Fibroblast of lung (primary cell): ENCODE measurements at regions not wholly inside any gene's neighbourhood (a gene's known extent, or its start where the extent isn't known, plus 50 kb on each side); places are given as distances from the start of the nearest gene placed in this dataset.

ENCODE experiments used
- DNase-seq, 2 donors: peaks; one replicate each; pipeline versions ENCODE4 v3.0.0 to v3.0.0-alpha.2; 2010; ENCODE audit warnings: low read depth in 2 of 2
- H2AFZ ChIP-seq: 2 replicates; pipeline ENCODE4 v1.5.1; 2012; ENCODE audit warnings: low read length, control low read depth, inconsistent platforms
- H3K27ac ChIP-seq: 2 replicates; pipeline ENCODE4 v1.5.1; 2011; ENCODE audit warnings: low read length, control low read depth; ENCODE audit not compliant: insufficient read depth
- H3K27me3 ChIP-seq: 2 replicates; pipeline ENCODE4 v1.5.1; 2011; ENCODE audit warnings: mild to moderate bottlenecking, low read length; ENCODE audit not compliant: control insufficient read depth, insufficient read depth
- H3K36me3 ChIP-seq: 2 replicates; pipeline ENCODE4 v1.5.1; 2011; ENCODE audit warnings: low read length; ENCODE audit not compliant: control insufficient read depth, insufficient read depth
- H3K4me1 ChIP-seq: 2 replicates; pipeline ENCODE4 v1.5.1; 2011; ENCODE audit warnings: low read length; ENCODE audit not compliant: control insufficient read depth, insufficient read depth; ENCODE audit errors: extremely low read depth
- H3K4me2 ChIP-seq: 2 replicates; pipeline ENCODE4 v1.5.1; 2011; ENCODE audit warnings: low read length, control low read depth; ENCODE audit not compliant: insufficient read depth; ENCODE audit errors: extremely low read depth
- H3K4me3 ChIP-seq, 4 experiments: fragments of 200-600 bp in 1 of 4; sonication (generic) in 1 of 4; replicated peaks in 1 of 4; 2 replicates each; pipeline ENCODE4 v1.5.1; 2011 to 2016; ENCODE audit warnings: low read length in 4 of 4, low read depth in 3 of 4, mild to moderate bottlenecking in 3 of 4, control low read depth in 2 of 4, inconsistent platforms in 1 of 4, mixed read lengths in 1 of 4; ENCODE audit not compliant: insufficient read depth in 1 of 4; ENCODE audit errors: control extremely low read depth in 1 of 4
- H3K79me2 ChIP-seq: 2 replicates; pipeline ENCODE4 v1.5.1; 2012; ENCODE audit warnings: mild to moderate bottlenecking, low read length, inconsistent platforms; ENCODE audit not compliant: control insufficient read depth, insufficient read depth
- H3K9ac ChIP-seq: 2 replicates; pipeline ENCODE4 v1.5.1; 2011; ENCODE audit warnings: mild to moderate bottlenecking, low read length, control low read depth; ENCODE audit not compliant: insufficient read depth
- H3K9me3 ChIP-seq: 2 replicates; pipeline ENCODE4 v1.5.1; 2012; ENCODE audit warnings: low read depth, low read length; ENCODE audit not compliant: control insufficient read depth, insufficient read depth
- H4K20me1 ChIP-seq: 2 replicates; pipeline ENCODE4 v1.5.1; 2011; ENCODE audit warnings: low read length; ENCODE audit not compliant: control insufficient read depth, insufficient read depth; ENCODE audit errors: extremely low read depth
- EZH2 ChIP-seq: IDR thresholded peaks from 2 replicates; pipeline ENCODE4 v1.5.1; 2012; ENCODE audit warnings: low read length, control low read depth, mild to moderate bottlenecking; ENCODE audit errors: missing control alignments
- TF ChIP-seq, protein P1 (sequence below), 2 donors: IDR thresholded peaks in 1 of 2; conservative IDR thresholded peaks in 1 of 2; 1 replicate in 1 of 2; 2 replicates in 1 of 2; pipeline ENCODE4 v1.5.1; 2011 to 2012; ENCODE audit warnings: low read length in 2 of 2, control low read depth in 1 of 2, inconsistent platforms in 1 of 2, low read depth in 1 of 2, mild to moderate bottlenecking in 1 of 2

DNA sequence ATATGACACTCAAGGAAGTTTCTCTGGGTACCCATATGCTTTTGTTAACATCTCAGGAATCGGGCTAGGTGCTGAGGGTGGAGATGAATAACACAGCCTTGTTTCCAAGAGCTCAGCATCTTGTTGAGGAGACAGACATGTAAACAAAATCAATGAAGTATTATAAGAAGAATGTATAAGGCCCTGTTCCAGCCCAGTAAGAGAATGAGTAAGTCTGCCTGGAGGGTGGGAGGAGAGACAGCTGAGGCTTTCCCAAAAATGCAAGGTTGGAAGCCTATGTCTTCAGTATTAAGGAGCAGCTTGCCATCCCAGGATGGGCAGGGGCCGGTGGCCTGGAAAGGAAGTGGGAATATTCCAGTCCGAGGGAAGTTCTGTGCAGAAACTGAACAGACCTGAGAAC, 615.3 kb upstream of the BTBD3 start:
- peak; percentile 17 to 79 for DNase-seq

DNA sequence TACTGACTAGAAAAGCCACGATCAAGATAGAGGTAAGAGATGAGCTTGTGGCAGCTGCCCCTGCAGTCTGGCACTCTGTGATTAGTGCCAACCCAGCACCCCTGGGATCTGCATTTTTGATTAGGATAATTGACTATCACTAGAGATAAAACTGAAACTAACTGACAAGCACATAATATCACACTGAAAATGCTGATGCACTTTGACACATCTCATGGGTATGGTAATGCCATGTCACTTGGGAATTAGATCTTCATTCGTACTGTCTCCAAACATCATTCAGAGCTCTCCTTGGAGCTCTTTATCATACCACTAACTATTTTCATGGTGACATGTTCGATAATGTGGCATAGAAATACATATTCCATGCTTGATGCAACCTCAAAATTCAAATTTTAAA, 612.9 kb upstream of the BTBD3 start:
- Histone ChIP-seq H3K4me1 (no peaks in the 10 kb centered on the region), H2AFZ (no peak overlapping the region), H3K9ac (no peak overlapping the region), H3K27me3 (no peaks in the 10 kb centered on the region), H4K20me1 (no peaks in the 10 kb centered on the region), H3K27ac (no peak overlapping the region), H3K9me3 (no peaks in the 10 kb centered on the region), H3K4me3 (no peak overlapping the region), H3K36me3 (no peaks in the 10 kb centered on the region), H3K79me2 (no peaks in the 10 kb centered on the region), H3K4me2 (no peak overlapping the region)
- no peak for DNase-seq
- no peak for TF ChIP-seq EZH2
- TF ChIP-seq, protein P1, sequence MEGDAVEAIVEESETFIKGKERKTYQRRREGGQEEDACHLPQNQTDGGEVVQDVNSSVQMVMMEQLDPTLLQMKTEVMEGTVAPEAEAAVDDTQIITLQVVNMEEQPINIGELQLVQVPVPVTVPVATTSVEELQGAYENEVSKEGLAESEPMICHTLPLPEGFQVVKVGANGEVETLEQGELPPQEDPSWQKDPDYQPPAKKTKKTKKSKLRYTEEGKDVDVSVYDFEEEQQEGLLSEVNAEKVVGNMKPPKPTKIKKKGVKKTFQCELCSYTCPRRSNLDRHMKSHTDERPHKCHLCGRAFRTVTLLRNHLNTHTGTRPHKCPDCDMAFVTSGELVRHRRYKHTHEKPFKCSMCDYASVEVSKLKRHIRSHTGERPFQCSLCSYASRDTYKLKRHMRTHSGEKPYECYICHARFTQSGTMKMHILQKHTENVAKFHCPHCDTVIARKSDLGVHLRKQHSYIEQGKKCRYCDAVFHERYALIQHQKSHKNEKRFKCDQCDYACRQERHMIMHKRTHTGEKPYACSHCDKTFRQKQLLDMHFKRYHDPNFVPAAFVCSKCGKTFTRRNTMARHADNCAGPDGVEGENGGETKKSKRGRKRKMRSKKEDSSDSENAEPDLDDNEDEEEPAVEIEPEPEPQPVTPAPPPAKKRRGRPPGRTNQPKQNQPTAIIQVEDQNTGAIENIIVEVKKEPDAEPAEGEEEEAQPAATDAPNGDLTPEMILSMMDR (conservative IDR thresholded peaks at IDR 0.05 in 1 of 2, IDR thresholded peaks at IDR 0.05 in 1 of 2; ENCODE audit: low read depth in 1 of 2, low read length in 2 of 2), result no peak

More for the DNA sequence above, 615.3 kb upstream of the BTBD3 start:
- Histone ChIP-seq H3K4me3 (no peak overlapping the region), H3K4me2 (no peak overlapping the region), H3K79me2 (no peaks in the 10 kb centered on the region), H3K27me3 (no peaks in the 10 kb centered on the region), H3K9me3 (no peaks in the 10 kb centered on the region), H2AFZ (no peak overlapping the region), H4K20me1 (no peaks in the 10 kb centered on the region), H3K36me3 (no peaks in the 10 kb centered on the region), H3K27ac (no peak overlapping the region), H3K9ac (no peak overlapping the region), H3K4me1 (no peaks in the 10 kb centered on the region)
- TF ChIP-seq EZH2, result no peak
- TF ChIP-seq, protein P1 (conservative IDR thresholded peaks at IDR 0.05 in 1 of 2, IDR thresholded peaks at IDR 0.05 in 1 of 2; ENCODE audit: low read depth in 1 of 2, low read length in 2 of 2), result no peak

DNA sequence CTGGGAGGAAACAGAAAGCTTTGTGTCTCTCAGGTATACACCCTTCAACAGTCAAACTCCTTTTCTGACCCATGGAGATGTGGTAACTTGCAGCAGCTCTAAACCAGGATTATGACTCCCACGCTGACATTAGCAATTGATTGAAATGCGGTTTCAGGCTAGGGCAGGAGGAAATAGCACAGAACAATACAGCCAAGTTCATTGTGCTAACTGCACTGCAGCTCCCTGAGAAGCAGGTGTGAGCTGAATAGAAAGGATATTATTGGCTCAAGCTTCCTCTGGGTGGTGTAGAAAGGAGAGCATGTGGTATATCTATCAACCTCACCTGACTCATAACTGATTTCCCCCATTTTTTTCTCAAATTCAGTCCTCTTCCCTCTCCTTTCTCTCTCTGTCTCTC, 612.3 kb upstream of the BTBD3 start:
- Histone ChIP-seq H4K20me1 (no peaks in the 10 kb centered on the region), H3K27me3 (no peaks in the 10 kb centered on the region), H3K9ac (no peak overlapping the region), H3K79me2 (no peaks in the 10 kb centered on the region), H3K4me1 (no peaks in the 10 kb centered on the region), H3K9me3 (no peaks in the 10 kb centered on the region), H3K4me3 (no peak overlapping the region), H3K4me2 (no peak overlapping the region), H2AFZ (no peak overlapping the region), H3K27ac (no peak overlapping the region), H3K36me3 (no peaks in the 10 kb centered on the region)
- TF ChIP-seq, protein P1 (conservative IDR thresholded peaks at IDR 0.05 in 1 of 2, IDR thresholded peaks at IDR 0.05 in 1 of 2; ENCODE audit: low read depth in 1 of 2, low read length in 2 of 2), result no peak
- no peak for TF ChIP-seq EZH2
- DNase-seq, result peak in 1 of 2 donors; percentile 68
